Loucy (cell line): ENCODE measurements at regions not wholly inside any gene's neighbourhood (a gene's known extent, or its start where the extent isn't known, plus 50 kb on each side); places are given as distances from the start of the nearest gene placed in this dataset.

ENCODE experiments used
- H2AFZ ChIP-seq: fragments of 200-600 bp; sonication (generic); 2 replicates; pipeline ENCODE4 v1.6.0; 2016; ENCODE audit warnings: antibody characterized with exemption, mild to moderate bottlenecking, low read length, moderate library complexity
- H3F3A ChIP-seq: fragments of 200-600 bp; 2 replicates; pipeline ENCODE4 v1.6.0; 2016; ENCODE audit warnings: antibody characterized with exemption, low read depth, mild to moderate bottlenecking
- H3K27me3 ChIP-seq: fragments of 200-600 bp; sonication (generic); 2 replicates; pipeline ENCODE4 v1.6.1; 2014; ENCODE audit warnings: low read length, mild to moderate bottlenecking; ENCODE audit not compliant: insufficient read depth, poor library complexity, severe bottlenecking
- H3K36me3 ChIP-seq: fragments of 200-600 bp; sonication (generic); 2 replicates; pipeline ENCODE4 v1.6.1; 2016; ENCODE audit warnings: low read length; ENCODE audit not compliant: insufficient read depth
- H3K4me1 ChIP-seq: fragments of 200-600 bp; sonication (generic); 2 replicates; pipeline ENCODE4 v1.5.1; 2014; ENCODE audit warnings: low read length, mild to moderate bottlenecking; ENCODE audit not compliant: insufficient read depth, poor library complexity, severe bottlenecking
- H3K4me2 ChIP-seq: fragments of 200-600 bp; sonication (generic); 2 replicates; pipeline ENCODE4 v1.6.0; 2014; ENCODE audit warnings: antibody characterized with exemption, low read length, low read depth, mild to moderate bottlenecking; ENCODE audit not compliant: poor library complexity, severe bottlenecking
- H3K4me3 ChIP-seq: fragments of 200-600 bp; sonication (generic); 2 replicates; pipeline ENCODE4 v1.5.1; 2014; ENCODE audit warnings: low read length, mild to moderate bottlenecking, mixed read lengths; ENCODE audit not compliant: poor library complexity, severe bottlenecking
- H3K79me2 ChIP-seq: fragments of 200-600 bp; sonication (generic); 2 replicates; pipeline ENCODE4 v1.6.1; 2014; ENCODE audit warnings: low read length; ENCODE audit not compliant: insufficient read depth
- H3K9ac ChIP-seq: fragments of 200-600 bp; sonication (generic); 2 replicates; pipeline ENCODE4 v1.6.0; 2014; ENCODE audit warnings: mild to moderate bottlenecking, low read depth, low read length, moderate library complexity; ENCODE audit not compliant: poor library complexity, severe bottlenecking
- H3K9me2 ChIP-seq: fragments of 200-600 bp; sonication (generic); replicated peaks from 2 replicates; pipeline ENCODE4 v1.6.1; 2016; ENCODE audit warnings: low read depth, low read length, mixed read lengths
- H3K9me3 ChIP-seq: fragments of 200-600 bp; sonication (generic); 2 replicates; pipeline ENCODE4 v1.6.1; 2014; ENCODE audit warnings: mild to moderate bottlenecking, antibody characterized with exemption, low read length, low read depth; ENCODE audit not compliant: insufficient read depth
- H4K20me1 ChIP-seq: fragments of 200-600 bp; sonication (generic); 2 replicates; pipeline ENCODE4 v1.6.0; 2014; ENCODE audit warnings: antibody characterized with exemption, low read length, mild to moderate bottlenecking; ENCODE audit not compliant: insufficient read depth, poor library complexity, severe bottlenecking
- EZH2phosphoT487 ChIP-seq: fragments of 200-600 bp; IDR thresholded peaks from 2 replicates; pipeline ENCODE4 v1.6.1; 2018; ENCODE audit warnings: antibody characterized with exemption, mild to moderate bottlenecking, moderate library complexity, borderline replicate concordance
- TF ChIP-seq, protein P1 (sequence below): fragments of 200-600 bp; sonication (generic); conservative IDR thresholded peaks from 2 replicates; pipeline ENCODE4 v1.5.1; 2014; ENCODE audit warnings: mild to moderate bottlenecking, antibody characterized with exemption, low read length

DNA sequence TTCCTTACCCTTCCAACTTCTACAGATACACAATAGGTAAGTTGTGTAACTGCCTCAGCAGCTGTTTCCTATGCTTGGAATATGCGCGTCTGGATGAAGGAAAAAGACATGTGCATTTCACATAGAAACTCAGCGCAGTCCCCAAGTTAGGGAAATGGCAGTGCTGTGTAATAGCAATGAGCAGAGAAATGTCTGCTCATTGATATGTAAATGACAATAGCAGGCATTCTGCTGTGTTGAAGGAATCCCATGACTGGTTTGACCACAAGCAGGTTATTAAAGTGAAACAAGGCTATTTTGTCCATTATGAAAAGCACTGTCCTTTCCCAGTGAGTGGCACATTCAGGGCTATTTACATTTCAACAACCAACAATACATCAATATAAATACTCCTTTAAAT is 106.6 kb downstream of the BTG1 start:
- H3K27me3 ChIP-seq = no peaks in the 10 kb centered on the region
- no peaks in the 10 kb centered on the region for H3K79me2 ChIP-seq
- TF ChIP-seq, protein P1, sequence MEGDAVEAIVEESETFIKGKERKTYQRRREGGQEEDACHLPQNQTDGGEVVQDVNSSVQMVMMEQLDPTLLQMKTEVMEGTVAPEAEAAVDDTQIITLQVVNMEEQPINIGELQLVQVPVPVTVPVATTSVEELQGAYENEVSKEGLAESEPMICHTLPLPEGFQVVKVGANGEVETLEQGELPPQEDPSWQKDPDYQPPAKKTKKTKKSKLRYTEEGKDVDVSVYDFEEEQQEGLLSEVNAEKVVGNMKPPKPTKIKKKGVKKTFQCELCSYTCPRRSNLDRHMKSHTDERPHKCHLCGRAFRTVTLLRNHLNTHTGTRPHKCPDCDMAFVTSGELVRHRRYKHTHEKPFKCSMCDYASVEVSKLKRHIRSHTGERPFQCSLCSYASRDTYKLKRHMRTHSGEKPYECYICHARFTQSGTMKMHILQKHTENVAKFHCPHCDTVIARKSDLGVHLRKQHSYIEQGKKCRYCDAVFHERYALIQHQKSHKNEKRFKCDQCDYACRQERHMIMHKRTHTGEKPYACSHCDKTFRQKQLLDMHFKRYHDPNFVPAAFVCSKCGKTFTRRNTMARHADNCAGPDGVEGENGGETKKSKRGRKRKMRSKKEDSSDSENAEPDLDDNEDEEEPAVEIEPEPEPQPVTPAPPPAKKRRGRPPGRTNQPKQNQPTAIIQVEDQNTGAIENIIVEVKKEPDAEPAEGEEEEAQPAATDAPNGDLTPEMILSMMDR = no peak
- H4K20me1 ChIP-seq = no peaks in the 10 kb centered on the region
- H3K4me3 ChIP-seq = no peak overlapping the region
- no peaks in the 10 kb centered on the region for H3K9me2 ChIP-seq
- no peaks in the 10 kb centered on the region for H3F3A ChIP-seq
- H3K4me2 ChIP-seq = no peak overlapping the region
- H3K36me3 ChIP-seq = no peaks in the 10 kb centered on the region
- no peaks in the 10 kb centered on the region for H3K9me3 ChIP-seq
- H3K9ac ChIP-seq = no peak overlapping the region
- H2AFZ ChIP-seq = no peak overlapping the region
- peaks cover 26% of the 10 kb centered on the region for H3K4me1 ChIP-seq

DNA sequence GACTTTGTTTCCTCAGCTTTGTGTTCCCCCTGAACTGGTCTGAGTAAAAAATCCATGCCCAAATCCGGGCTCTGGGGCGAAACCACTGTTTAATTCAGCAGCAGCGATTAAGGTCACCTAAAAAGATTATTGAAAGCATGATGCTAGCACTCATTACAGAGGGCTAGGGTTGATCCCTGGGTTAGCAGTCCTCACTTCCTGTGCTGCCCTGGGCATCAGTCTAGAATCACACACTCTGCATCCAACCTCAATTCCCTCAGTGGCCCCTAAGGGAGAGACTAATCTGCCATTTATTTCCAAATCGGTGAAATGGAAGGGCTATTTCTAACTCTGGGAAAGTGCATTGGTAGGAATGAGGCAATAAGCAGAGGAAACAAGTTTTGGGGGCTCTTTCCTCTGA is 107.2 kb downstream of the BTG1 start:
- TF ChIP-seq, protein P1 = no peak
- Histone ChIP-seq H4K20me1 (no peaks in the 10 kb centered on the region), H3K4me2 (no peak overlapping the region), H3K36me3 (no peaks in the 10 kb centered on the region), H3F3A (no peaks in the 10 kb centered on the region), H3K27me3 (no peaks in the 10 kb centered on the region), H2AFZ (peak overlapping the region; percentile 48; the same call in 1 of the 2 replicates), H3K9me3 (no peaks in the 10 kb centered on the region), H3K4me3 (no peak overlapping the region), H3K9ac (no peak overlapping the region), H3K9me2 (no peaks in the 10 kb centered on the region), H3K4me1 (peaks cover 27% of the 10 kb centered on the region), H3K79me2 (no peaks in the 10 kb centered on the region)

- TF ChIP-seq, protein P1 = no peak
- TF ChIP-seq EZH2phosphoT487 = no peak
- Histone ChIP-seq H3K9me3 (no peaks in the 10 kb centered on the region), H3K79me2 (no peaks in the 10 kb centered on the region), H3K9ac (no peak overlapping the region), H3K4me2 (no peak overlapping the region), H3K4me3 (no peak overlapping the region), H3K9me2 (no peaks in the 10 kb centered on the region), H3K36me3 (no peaks in the 10 kb centered on the region), H4K20me1 (no peaks in the 10 kb centered on the region), H3F3A (no peaks in the 10 kb centered on the region), H3K4me1 (peaks cover 39% of the 10 kb centered on the region), H3K27me3 (no peaks in the 10 kb centered on the region), H2AFZ (no peak overlapping the region)
Observed at GRCh38 chr12:92036771-92037453, 108.7 kb downstream of the BTG1 start.
